GM18511 (cell line): ENCODE measurements at regions not wholly inside any gene's neighbourhood (a gene's known extent, or its start where the extent isn't known, plus 50 kb on each side); places are given as distances from the start of the nearest gene placed in this dataset.

Source experiments
- ATAC-seq: cut with Tn5 transposase; IDR thresholded peaks from one replicate; pipeline ENCODE4 v1.9.1; 2021; ENCODE audit warnings: mild to moderate bottlenecking, moderate library complexity; ENCODE audit not compliant: unreplicated experiment

DNA sequence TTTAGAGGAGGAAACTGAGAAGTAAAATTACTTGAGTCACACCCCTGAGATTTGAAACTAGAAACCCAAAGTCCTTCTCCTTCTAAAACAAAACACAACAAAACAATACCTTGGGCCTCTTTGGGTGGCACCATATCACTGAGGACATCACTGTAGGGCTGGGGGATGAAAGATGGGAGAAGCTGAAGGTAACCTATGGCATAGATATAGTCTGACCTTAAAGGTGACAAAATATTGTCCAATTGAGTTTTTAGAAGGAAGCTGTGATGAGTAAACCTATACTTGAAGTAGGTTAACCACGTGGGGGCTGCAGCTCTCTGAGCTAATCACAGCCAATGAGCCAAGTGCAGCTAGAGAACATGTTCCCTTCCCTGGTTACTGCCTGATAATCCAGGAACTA is 167.4 kb upstream of the CD180 start:
- no peak for ATAC-seq

DNA sequence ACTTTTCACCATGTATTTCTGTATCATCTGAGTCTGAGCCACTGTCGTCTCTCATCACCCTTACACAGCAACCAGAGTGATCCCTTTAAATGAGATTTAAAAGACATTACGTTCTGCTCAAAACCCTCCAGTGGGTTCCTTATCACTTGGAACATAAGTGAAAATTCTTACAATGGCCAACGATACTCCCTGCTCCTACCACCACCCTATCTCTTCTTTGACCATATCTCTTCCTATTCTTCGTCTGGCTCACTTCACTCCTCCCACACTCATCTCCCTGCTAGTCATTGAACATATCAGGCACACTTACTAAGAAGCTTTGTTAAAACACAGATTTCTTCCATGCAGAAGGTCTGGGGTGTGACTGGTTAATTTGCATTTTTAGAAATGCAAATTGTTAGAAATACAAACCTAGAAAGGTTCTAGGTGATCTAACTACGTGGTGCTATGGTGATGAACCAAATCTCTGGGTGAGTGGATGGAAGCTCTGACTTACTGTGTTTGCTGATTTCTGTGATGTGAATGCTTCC is 166.6 kb upstream of the CD180 start:
- ATAC-seq = no peak

DNA sequence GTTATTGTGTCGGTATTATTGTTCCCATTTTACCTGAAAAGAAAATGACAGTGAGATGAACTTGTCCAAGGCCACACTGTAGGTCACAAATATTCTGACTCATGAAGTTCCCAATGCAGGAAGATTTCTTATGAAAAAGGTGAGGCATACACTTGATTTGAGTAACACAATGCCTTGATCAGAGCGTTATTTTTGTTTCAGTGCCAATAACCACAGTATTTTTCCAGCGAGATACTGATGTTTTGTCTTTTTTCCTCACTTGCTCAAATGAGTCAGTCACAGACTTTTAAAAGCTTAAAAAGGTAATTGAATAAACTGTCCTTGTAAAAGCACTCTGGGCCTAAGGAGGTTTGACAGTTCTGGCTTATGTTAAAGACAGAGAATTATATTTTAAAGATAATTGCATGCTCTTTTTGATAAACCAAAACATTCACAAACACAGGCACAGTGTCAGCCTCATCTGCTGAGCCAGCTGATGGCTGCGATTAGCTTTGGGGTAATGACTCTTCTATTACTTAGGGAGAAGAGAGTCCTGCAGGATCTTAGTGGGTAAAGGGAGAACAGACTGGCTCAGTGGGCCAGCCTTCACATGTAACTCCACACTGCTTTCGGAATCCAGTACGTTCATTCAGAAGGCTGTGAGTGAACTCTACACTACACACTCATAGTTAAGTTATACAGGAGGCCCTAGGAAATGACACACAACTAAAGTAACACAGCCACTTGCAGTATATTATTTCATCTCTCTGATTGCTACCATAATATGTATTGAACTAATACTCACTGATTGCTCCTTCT is 165.5 kb upstream of the CD180 start:
- no peak for ATAC-seq

DNA sequence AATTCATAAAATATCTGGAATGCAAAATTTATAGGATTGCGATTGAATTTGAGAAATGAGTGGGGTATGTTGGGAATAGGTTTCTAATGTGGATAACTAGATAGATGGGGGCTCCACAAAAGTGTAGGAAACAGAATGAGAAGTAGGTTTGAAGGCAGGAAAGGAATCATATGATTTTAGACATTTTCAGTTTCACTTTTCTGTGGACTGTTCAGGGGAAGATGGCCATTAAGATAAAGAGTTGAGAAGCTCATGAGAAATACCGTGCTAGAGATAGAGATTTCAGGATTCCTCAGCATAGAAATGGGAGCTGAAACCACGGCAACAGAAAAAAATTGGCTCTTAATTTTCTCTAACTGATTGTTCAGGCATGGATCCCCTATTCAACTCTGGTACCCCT is 163.4 kb upstream of the CD180 start:
- ATAC-seq = no peak

DNA sequence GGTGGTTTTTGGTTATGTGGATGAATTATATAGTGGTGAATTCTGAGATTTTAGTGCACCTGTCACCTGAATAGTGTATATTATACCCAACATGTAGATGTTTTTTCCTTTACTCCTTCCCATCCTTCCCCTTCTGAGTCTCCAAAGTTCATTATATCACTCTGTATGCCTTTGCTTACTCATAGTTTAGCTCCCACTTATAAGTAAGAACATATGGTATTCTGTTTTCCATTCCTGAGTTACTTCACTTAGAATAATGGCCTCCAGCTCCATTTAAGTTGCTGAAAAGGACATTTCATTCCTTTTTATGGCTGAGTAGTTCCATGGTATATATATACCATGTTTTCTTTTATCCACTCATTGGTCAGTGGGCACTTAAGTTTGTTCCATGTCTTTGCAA is 161.6 kb upstream of the CD180 start:
- no peak for ATAC-seq

DNA sequence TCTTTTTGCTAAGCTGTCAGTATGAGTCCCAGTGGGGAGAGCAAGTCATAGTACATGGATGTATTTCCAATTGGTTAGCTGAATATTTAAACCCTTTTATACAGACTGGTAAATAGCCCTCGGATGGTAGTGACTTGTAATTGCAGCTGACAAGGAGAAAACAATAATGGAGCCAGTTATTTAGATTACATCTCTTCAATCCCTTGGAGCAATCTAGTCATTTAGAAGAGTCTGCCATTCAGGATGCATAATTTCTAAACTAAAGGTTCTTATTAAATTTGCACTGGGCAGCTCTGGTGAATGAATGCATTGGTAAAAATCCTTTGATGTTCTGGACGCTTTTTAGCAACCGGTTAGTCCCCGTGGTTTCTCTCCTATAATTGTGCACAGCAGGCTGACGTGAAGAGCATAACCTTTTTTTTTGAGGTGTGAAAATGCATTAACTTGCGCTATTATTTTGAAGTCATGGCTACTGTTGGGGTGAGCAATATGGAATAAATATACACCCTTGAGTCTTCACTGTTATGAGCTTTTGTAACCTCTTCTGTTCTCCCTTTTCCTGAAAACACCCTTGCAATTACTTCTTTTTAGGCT is 158.6 kb upstream of the CD180 start:
- ATAC-seq = no peak

DNA sequence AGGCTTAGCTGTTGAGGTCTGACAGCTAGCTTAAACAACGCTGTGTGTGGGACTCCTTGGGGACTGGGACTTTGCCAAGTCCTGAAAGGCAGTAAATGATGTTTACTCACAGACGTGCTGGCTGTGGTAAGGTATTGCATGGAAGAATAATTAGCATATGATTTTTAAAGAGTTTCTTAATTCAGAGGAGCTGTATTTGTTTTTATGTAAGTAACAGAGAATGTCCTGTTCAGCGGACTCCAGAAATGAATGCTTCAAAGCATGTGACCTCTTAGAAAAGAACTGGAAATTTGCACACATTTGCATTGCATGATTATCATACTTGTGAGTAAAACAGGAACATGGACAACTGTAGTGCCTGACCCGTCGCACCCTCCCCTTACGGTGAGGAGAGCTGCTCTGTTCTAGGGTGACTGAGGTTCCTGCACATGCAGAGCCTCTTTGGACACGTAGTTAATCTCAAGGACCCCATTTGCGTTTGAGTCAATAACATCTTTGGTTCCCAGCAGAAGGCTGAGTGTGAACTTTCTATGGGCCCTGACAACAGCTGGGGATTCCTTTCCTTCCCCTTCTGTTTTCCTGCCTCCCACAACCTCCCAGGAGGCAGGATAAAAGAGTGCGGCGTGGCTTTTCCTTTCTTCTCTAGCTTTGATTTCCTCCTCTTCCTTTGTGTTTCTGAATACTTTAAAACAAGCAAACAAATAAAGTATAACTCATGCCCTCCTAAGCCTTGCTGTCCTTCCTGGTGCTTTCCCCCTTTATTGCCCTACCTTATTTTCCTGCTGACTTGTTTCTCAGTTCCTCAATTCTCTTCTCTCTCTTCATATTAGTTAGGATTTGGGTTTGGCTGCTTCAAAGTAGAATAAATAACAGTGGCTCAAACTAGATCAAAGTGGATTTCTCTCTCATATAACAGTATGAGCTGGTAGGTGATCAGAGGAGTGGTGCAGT is 157.2 kb upstream of the CD180 start:
- ATAC-seq = no peak

DNA sequence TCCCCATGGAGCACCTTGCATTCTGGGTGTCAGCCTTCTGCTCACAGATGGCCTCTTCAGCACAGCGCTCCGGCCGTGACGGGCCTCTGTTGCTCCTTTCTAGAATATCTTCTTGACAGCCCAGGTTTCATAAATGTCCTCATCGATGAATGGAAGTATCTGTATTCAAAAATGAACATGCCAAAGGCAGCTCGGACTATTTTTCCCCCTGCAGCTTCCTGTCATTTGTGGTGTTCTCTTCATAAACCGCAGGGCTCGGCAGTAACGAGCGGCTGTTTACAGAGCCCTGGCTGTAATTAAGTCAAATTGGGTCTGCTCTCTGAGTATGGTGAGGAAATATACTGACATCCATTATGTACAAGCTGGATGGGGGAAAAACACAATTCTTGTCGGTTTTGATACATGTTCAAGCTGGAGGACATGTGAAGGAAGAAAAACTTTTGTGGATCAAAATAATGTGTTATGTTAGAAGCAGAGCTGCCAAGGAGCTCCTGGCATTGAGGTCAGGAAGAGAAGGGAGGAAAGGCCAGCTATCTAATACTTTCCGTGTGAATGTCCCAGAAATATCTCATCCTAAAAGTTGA is 154.1 kb upstream of the CD180 start:
- no peak for ATAC-seq

DNA sequence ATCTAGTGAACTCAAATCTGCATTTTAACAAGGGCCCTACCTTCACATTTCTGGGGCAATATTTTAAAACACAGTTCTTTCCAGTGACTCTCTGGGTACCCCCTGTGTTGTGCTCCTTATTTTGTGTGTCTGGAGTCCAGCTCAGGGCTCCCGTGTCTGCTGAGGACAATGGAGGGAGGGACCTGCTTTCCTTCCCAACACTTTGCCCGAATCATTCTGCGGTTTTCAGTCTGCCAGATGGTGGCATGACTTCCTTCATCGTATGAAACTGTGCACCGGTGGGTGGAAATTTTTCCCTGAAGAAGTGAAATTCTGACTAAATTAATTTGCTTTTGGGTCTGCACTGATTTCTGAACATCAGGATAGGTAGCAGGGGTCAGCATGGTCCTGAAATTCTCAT is 153.6 kb upstream of the CD180 start:
- no peak for ATAC-seq

DNA sequence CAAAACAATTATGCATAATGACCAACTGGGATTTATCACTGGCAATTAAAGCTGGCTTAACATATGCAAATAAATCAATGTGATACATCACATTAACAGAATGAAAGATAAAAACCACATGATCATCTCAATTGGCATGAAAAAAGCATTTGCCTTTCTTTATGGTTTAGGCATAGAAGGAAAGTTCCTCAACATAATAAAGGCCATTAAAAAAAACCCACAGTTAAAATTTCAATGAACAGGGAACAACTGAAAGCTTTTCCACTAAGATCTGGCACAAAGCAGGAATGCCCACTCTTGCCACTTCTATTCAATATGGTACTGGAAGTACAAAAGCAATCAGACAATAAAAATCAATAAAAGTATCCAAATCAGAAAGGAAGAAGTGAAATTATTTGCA is 151.2 kb upstream of the CD180 start:
- ATAC-seq = no peak

DNA sequence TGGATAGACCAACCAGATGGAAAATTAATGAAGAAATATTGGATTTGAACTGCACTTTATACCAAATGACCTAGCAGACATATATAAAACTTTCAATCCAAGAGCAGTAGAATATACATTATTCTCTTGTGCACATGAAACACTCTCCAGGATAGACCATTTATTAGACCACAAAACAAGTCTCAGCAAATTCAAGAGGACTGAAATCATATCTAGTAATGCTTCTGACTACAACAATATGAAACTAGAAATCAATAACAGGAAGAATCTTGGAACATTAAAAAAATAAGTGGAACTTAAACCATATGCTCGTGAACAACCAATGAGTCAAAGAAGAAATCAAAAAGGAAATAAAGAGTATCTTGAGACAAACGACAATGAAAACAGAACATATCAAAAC is 150.0 kb upstream of the CD180 start:
- no peak for ATAC-seq

DNA sequence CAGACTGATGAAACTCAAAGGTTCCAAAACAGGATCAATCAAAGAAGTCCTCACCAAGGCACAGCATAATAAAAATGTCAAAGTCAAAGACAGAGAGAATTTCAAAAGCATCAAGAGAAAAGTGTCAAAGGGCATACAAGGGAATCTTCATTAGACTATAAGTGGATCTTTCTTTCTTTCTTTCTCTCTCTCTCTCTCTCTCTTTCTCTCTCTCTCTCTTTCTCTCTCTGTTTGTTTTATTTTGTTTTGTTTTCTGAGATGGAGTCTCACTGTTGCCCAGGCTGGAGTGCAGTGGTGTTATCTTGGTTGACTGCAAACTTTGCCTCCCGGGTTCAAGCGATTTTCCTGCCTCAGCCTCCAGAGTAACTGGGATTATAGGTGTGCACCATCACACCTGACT is 148.3 kb upstream of the CD180 start:
- no peak for ATAC-seq

DNA sequence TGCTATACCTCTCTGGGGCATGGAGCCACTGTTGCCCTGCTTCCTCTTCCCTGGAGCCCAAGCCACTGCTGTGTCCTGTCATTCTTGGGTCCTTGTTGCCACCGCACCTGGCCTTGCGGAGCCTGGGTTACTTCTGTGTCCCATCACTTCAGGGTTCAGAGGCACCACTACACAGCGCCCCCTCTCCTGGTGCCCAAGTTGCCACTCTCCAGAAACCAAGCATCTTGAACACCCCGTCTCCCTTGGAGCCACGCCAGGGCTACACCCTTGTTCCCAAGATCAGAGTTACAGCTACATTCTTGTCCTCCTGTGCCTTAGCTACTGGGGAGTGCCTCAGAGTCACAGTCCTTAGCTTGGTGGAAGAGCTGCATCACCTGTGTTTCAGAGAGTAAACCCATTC is 147.2 kb upstream of the CD180 start:
- ATAC-seq = no peak

DNA sequence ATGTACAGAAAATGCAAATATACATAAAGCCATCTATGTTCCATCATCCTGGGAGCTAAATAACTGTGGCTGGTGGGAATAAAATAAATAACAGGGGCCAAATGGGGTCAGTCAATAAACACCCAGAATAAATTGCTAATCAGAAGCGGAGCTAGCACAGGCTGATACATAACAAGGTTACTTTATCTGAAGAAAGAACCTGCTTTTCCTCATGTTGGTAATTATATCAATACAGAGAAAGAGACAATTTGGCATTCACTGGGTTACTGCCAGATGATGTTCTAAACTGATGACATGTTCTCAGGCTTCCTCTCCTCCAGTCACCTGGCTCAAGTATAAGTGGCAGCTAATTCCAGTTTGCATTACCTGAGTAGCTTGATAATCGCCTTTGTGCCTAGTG is 144.9 kb upstream of the CD180 start:
- no peak for ATAC-seq

DNA sequence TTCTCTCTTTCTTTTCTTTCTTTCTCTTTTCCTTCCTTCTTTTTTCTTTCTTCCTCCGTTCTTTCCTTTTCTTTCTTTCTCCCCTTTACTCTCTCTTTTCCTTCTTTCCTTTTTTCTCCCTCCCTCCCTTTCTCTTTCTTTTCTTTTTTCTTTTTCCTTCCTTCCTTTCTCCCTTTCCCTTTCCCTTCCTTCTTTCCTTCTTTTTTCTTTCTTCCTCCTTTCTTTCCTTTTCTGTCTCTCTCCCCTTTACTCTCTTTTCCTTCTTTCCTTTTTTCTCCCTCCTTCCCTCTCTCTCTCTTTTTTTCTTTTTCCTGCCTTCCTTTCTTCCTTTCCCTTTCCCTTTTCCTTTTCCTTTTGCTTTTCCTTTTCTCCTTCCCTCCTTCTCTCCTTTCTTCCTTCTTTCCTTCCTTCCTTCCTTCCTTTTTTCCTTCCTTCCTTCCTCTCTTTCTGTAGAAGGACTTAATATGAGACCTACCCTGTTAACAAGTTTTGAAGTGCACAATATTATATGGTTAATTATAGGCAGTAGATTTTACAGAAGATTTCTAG is 142.7 kb upstream of the CD180 start:
- ATAC-seq = no peak

DNA sequence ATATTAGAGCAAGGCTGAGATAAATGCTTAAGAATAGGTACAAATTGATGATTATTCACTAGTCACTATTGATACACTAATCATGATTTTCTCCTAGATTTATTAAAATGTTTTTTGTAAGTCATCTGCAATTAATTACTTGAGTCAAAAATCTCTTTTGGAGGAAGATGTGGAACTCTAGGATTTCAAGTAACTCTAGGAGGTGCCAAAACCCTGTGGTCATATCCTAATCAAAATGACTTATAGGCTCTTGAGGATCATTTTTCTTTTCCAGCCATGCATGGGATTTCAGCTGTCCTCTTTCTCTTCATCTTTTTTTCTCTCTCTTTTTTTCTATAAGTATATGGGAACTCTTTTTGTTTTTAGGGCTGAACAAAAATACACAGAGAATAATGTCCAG is 141.8 kb upstream of the CD180 start:
- ATAC-seq = no peak

DNA sequence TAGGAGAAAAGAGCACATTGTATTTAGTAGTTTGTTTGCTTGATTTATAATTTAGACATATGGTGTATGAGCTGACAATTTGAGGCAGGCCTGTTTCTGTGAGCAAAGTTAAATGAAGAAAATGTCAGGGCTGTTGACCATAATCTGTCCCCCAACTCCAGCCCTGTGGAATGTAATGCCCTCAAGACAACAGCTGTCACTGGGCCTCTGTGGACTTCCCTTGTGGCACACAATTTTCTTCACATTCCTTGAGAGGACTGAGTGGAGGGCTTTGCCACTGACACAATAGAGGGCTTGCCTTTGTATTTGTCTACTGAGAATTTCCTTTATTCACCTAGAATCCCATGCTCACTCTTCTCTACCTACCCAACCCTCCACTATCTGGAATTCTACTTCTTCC is 141.2 kb upstream of the CD180 start:
- ATAC-seq = no peak

DNA sequence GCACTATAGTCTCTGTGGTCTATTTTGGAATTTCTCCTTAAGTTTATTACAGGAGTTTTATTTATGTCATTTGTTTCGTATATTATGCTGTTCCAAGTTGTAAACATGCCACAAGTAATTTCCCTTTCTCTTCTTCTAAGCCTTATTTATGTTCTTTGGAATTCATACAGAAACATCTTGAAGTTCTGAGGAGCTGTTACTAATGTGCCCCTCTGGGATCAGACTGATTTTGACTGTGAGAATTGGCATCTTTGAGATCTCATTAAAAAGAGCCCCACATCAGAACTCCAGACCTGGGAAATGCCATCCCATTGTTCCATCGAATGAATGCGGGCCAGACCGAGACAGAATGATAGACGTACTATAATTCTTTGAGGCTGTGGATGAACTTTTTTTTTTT is 138.8 kb upstream of the CD180 start:
- no peak for ATAC-seq

DNA sequence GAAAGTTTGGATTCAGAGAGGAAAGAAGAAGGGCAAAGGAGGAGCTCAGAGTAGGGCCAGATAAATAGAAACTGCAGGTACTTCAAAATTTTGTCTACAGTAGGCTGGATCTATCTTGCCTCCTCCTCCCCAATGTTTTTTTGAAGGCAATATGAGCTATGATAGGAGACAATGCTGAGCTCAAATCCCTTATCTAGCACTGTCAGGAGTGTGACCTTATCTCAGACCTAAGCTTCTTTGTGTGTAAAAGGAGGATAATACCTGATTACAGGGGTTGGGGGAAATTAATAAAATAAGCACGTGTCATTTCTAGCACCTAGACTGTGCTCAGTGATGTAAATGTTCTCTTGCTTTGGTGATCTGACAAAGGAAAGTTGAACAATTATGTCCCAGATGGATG is 137.8 kb upstream of the CD180 start:
- no peak for ATAC-seq

DNA sequence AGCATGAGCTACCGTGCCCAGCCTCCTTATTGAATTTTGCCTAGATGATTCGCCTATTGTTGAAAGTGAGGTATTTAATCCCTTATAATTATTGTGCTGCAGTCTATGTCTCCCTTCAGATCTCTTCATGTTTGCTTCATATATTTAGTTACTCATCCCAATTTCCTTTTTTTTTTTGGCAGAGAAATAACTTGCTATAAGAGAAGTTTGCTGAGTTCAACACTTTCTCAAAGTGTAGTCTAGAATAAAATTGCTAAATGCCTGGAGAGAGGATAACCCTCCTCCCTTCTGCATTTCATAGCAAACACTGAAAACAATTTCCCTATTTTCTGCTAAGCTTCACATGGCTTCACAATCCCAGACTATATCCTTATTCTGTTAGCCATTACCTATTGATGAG is 136.6 kb upstream of the CD180 start:
- no peak for ATAC-seq
